Hematopoietic multipotent progenitor cell treated with erythropoietin and hydrocortisone succinate and interleukin-3 and kit ligand, for 17 days (in vitro differentiated cells): ENCODE measurements at regions not wholly inside any gene's neighbourhood (a gene's known extent, or its start where the extent isn't known, plus 50 kb on each side); places are given as distances from the start of the nearest gene placed in this dataset.
"Not testable (repeated sequence)": the region's sequence is repeated elsewhere in the genome, so short reads cannot be mapped to it uniquely, and the experiment has no call there.

Experiments
- DNase-seq: peaks from one replicate; pipeline ENCODE4 v3.0.0-alpha.2; 2015; ENCODE audit warnings: low spot score

GRCh38 chr5:91824406-91824805 is 441.3 kb upstream of the ARRDC3 start:
- no peak for DNase-seq

GRCh38 chr5:91820874-91821273 is 437.8 kb upstream of the ARRDC3 start:
- DNase-seq = no peak

GRCh38 chr5:91816681-91817080 is 433.6 kb upstream of the ARRDC3 start:
- DNase-seq = no peak

GRCh38 chr5:91797576-91797975 is 414.5 kb upstream of the ARRDC3 start:
- DNase-seq = no peak

GRCh38 chr5:91794856-91795548 is 411.9 kb upstream of the ARRDC3 start:
- DNase-seq = no peak

GRCh38 chr5:91794455-91794854 is 411.3 kb upstream of the ARRDC3 start:
- no peak for DNase-seq

DNA sequence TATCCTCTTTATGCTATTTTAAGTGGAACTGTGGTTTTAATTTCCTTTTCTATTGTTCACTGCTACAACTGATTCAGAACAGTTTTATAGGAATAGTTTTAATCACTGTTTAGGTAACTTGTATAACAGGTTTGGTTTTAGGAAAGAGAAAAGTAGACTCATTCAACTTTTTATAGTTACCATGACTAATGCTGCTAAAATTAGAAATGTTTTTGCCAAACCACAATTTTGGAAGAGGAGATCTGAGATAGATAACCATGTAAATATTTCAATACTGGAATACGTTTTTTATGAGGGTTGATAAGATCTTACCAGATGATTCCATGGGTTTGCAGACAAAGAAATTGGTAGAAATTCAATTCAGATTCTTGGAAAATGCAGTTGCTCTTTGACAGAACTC is 404.6 kb upstream of the ARRDC3 start:
- DNase-seq = no peak

GRCh38 chr5:91777671-91778070 is 394.6 kb upstream of the ARRDC3 start:
- no peak for DNase-seq

DNA sequence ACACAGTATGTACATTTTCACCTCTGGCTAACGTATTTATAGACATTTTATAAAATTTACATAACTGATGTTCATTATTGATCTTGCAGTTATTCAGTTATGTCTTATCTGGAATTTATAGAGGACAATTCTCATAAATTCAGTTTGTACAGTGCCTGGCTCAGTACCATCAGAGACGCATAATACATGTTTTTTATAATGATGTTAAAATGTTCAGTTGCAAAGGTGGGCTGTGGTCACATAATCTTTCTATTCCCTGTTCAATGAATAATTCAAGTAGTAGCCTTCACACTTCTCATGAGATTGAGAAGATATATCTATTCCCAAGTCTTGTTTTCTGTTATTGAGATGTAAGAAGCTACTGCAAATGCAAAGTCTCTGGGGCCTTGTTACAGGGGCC is 393.1 kb upstream of the ARRDC3 start:
- DNase-seq = no peak

DNA sequence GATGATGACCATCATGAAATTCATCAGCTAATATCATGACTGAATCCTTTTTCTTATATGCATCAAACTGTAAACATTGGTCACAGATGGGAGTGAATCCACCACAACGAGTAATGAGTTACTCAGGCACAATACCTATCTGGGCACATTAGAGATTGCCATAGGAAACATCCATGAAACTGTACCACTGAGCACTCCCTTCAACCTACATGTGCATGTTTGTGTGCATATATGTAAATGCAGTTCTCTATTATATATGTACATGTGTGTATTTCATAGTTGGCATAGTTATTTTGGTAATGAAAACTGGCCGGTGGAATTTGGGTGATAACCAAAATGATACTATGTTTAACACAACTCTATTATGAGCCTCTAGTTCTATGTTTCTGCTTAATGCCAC is 387.3 kb upstream of the ARRDC3 start:
- no peak for DNase-seq

GRCh38 chr5:91757383-91757782 is 374.3 kb upstream of the ARRDC3 start:
- not testable (repeated sequence) for DNase-seq

DNA sequence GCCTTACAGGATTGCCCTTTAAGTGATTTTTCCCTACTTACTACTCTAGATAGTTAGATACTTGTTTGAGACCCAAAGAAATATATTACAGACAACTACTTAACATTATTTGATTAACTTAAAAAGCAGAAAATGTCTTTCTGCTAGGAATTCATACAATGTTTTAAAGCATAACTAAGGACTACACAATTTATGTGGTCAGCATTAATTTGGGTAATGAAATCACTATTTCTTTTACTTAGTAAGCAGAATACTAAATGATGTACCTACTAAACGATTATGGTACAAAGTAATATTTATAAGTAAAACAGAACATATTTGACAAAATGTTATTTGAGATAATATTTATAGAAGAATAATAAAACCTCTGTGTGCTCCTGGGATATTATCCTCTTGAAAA is 371.9 kb upstream of the ARRDC3 start:
- no peak for DNase-seq

GRCh38 chr5:91744470-91744869 is 361.4 kb upstream of the ARRDC3 start:
- not testable (repeated sequence) for DNase-seq

GRCh38 chr5:91742550-91742949 is 359.4 kb upstream of the ARRDC3 start:
- DNase-seq = no peak

GRCh38 chr5:91741764-91742505 is 358.8 kb upstream of the ARRDC3 start:
- DNase-seq = no peak

DNA sequence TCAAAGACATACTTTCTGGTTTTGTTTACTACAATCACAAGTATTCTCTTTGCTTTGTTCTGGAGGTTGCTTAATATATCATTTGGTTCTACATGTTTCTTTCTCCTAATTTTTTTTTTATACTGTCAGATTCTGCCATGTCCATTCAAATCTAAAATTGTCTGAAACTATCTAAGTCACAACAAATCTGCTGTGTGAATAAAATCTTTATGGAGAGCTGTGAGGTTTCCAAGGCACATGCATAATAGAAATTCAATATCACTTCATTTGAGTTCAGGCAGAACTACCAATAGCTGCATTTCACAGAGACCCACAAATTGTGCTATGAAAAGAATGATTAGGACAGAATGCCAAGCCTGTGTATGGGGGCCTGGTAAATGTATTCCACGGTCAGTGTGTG is 346.9 kb upstream of the ARRDC3 start:
- no peak for DNase-seq

- DNase-seq = no peak
Measured at GRCh38 chr5:91727463-91727862, 344.3 kb upstream of the ARRDC3 start.

- no peak for DNase-seq
Measured at GRCh38 chr5:91722736-91723467, 339.8 kb upstream of the ARRDC3 start.

- no peak for DNase-seq
Measured at GRCh38 chr5:91712718-91713117, 329.6 kb upstream of the ARRDC3 start.

- no peak for DNase-seq
Measured at GRCh38 chr5:91707521-91707841, 324.4 kb upstream of the ARRDC3 start.

- no peak for DNase-seq
Measured at GRCh38 chr5:91706785-91707520, 323.8 kb upstream of the ARRDC3 start.

DNA sequence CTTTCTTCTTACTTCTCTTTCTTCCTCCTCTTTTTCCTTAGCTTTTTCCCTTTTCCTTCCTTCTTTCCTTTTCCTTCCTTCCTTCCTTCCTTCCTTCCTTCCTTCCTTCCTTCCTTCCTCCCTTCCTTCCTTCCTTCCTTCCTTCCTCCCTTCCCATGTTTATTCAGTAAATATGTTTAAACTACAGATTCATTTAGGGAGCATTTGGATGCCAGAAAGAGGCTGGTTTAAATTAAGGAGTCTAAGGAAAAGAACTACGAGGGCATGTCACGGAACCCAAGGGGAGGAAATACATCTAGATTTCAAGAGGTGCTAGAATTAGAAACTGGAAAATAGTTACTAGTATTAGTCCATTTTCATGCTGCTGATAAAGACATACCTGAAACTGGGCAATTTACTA is 320.0 kb upstream of the ARRDC3 start:
- no peak for DNase-seq

DNA sequence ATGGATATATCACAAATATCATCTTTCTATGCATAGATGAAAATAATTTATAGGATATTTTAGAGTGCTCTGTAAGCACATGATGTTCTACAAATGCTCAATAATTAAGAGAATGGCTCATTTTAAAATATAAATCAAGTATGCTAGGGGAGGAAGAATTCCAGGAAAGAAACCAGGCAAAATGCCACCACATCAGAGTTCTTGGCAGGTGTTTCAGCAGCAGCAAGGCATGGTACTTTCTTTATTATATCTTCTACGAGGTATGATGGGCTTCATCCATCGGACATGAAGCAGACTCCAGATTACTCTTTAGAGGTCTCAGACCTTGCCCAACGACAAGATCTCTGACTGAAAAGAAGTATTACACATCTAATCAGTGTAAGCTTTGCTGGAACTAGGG is 316.3 kb upstream of the ARRDC3 start:
- no peak for DNase-seq
